Uterus (tissue), 2 donors: ENCODE measurements at regions not wholly inside any gene's neighbourhood (a gene's known extent, or its start where the extent isn't known, plus 50 kb on each side); places are given as distances from the start of the nearest gene placed in this dataset.

Experiments
- CTCF ChIP-seq, 4 experiments: fragments of 200-600 bp in 2 of 4; fragments of 450-650 bp in 2 of 4; sonication (generic) in 2 of 4; IDR thresholded peaks; one replicate each; pipeline ENCODE4 v1.5.1; 2016 to 2019; ENCODE audit warnings: antibody characterized with exemption in 4 of 4, mild to moderate bottlenecking in 2 of 4, moderate library complexity in 1 of 4
- POLR2A ChIP-seq, 2 donors: fragments of 450-650 bp; IDR thresholded peaks; one replicate each; pipeline ENCODE4 v1.6.1; 2016; ENCODE audit warnings: antibody characterized with exemption in 2 of 2, mild to moderate bottlenecking in 1 of 2, moderate library complexity in 1 of 2

GRCh38 chr11:114929351-114930000, 251.1 kb downstream of the NXPE2 start:
- TF ChIP-seq CTCF (IDR thresholded peaks at IDR 0.05): no peak
- no peak for TF ChIP-seq POLR2A (IDR thresholded peaks at IDR 0.05)
